Suprapubic skin (tissue), 4 donors: ENCODE measurements at regions not wholly inside any gene's neighbourhood (a gene's known extent, or its start where the extent isn't known, plus 50 kb on each side); places are given as distances from the start of the nearest gene placed in this dataset.

ENCODE experiments used
- DNase-seq, 2 donors: peaks; one replicate each; pipeline ENCODE4 v3.0.0-alpha.2; 2019; ENCODE audit warnings: low spot score in 2 of 2
- H3K27ac ChIP-seq: fragments of 200-600 bp; sonication (generic); one replicate; pipeline ENCODE4 v1.5.1; 2019
- H3K27me3 ChIP-seq: fragments of 200-600 bp; sonication (generic); one replicate; pipeline ENCODE4 v1.5.1; 2019
- H3K36me3 ChIP-seq: fragments of 200-600 bp; sonication (generic); one replicate; pipeline ENCODE4 v1.5.1; 2019
- H3K4me1 ChIP-seq: fragments of 200-600 bp; sonication (generic); one replicate; pipeline ENCODE4 v1.5.1; 2019
- H3K4me3 ChIP-seq: fragments of 200-600 bp; sonication (generic); one replicate; pipeline ENCODE4 v1.5.1; 2019; ENCODE audit warnings: mild to moderate bottlenecking
- H3K9me3 ChIP-seq: fragments of 200-600 bp; sonication (generic); one replicate; pipeline ENCODE4 v1.5.1; 2019
- CTCF ChIP-seq, 2 donors: fragments of 200-600 bp in 1 of 2; fragments of 450-650 bp in 1 of 2; sonication (generic) in 1 of 2; IDR thresholded peaks; one replicate each; pipeline ENCODE4 v1.5.1; 2016 to 2019; ENCODE audit warnings: antibody characterized with exemption in 2 of 2, mild to moderate bottlenecking in 1 of 2, moderate library complexity in 1 of 2
- EP300 ChIP-seq: sonication (generic); formaldehyde crosslinking; IDR thresholded peaks from one replicate; pipeline ENCODE4 v1.6.1; 2017; ENCODE audit warnings: antibody characterized with exemption
- POLR2A ChIP-seq, 2 donors: fragments of 450-650 bp; IDR thresholded peaks; one replicate each; pipeline ENCODE4 v1.6.1; 2017; ENCODE audit warnings: antibody characterized with exemption in 2 of 2, mild to moderate bottlenecking in 2 of 2, moderate library complexity in 2 of 2
- POLR2AphosphoS5 ChIP-seq, 3 donors: sonication (generic); formaldehyde crosslinking; IDR thresholded peaks; one replicate each; pipeline ENCODE4 v1.6.1; 2017; ENCODE audit warnings: antibody characterized with exemption in 3 of 3
- WGBS: methylation state at CpG from one replicate; pipeline ENCODE4 v1.1.5; 2018; 5-methylcytosine and 5-hydroxymethylcytosine counted together

GRCh38 chr2:106664669-106665068, 177.5 kb downstream of the CD8B2 start:
- Histone ChIP-seq H3K4me3 (no peak overlapping the region), H3K9me3 (peaks cover 5% of the 10 kb centered on the region), H3K4me1 (no peaks in the 10 kb centered on the region), H3K36me3 (no peaks in the 10 kb centered on the region), H3K27ac (no peak overlapping the region), H3K27me3 (no peaks in the 10 kb centered on the region)
- 81% methylated on average over 3 of the region's 3 CpGs for WGBS
- DNase-seq, result no peak
- TF ChIP-seq CTCF (IDR thresholded peaks at IDR 0.05), result no peak
- TF ChIP-seq POLR2A (IDR thresholded peaks at IDR 0.05), result no peak
- no peak for TF ChIP-seq POLR2AphosphoS5 (IDR thresholded peaks at IDR 0.05)
- TF ChIP-seq EP300, result no peak

DNA sequence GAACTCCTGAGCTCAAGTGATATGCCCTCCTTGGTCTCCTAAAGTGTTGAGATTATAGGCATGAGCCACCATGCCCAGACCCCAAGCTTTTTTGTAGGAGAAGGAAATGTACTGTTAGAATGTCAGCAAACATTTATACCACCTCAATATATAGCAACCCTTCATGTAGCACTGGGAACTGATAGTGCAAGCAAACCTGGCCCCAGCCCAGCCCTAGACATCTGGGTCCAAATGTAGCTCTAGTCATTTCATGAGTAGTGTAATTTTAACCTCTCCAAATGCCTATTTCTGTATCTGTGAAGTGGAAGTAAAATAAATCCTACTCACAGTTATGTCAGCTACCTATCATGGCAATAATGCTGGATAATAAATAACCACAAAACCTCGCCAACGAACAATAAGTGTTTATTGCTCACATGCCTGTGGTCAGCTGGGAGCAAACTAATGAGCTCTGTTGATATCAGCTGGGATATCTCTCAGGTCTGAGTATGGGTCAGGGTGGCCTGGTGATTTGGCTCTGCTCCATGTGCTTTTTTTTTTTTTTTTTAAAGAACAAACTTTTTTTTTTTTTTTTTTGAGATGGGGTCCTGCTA, 180.4 kb downstream of the CD8B2 start:
- no peaks in the 10 kb centered on the region for H3K4me1 ChIP-seq
- DNase-seq, result no peak
- H3K9me3 ChIP-seq, result peaks cover 5% of the 10 kb centered on the region
- no peak for TF ChIP-seq POLR2AphosphoS5 (IDR thresholded peaks at IDR 0.05)
- TF ChIP-seq CTCF (IDR thresholded peaks at IDR 0.05), result no peak
- no peaks in the 10 kb centered on the region for H3K36me3 ChIP-seq
- 96% methylated on average over 2 of the region's 2 CpGs for WGBS
- no peaks in the 10 kb centered on the region for H3K27me3 ChIP-seq
- no peak overlapping the region for H3K27ac ChIP-seq
- H3K4me3 ChIP-seq, result no peak overlapping the region

DNA sequence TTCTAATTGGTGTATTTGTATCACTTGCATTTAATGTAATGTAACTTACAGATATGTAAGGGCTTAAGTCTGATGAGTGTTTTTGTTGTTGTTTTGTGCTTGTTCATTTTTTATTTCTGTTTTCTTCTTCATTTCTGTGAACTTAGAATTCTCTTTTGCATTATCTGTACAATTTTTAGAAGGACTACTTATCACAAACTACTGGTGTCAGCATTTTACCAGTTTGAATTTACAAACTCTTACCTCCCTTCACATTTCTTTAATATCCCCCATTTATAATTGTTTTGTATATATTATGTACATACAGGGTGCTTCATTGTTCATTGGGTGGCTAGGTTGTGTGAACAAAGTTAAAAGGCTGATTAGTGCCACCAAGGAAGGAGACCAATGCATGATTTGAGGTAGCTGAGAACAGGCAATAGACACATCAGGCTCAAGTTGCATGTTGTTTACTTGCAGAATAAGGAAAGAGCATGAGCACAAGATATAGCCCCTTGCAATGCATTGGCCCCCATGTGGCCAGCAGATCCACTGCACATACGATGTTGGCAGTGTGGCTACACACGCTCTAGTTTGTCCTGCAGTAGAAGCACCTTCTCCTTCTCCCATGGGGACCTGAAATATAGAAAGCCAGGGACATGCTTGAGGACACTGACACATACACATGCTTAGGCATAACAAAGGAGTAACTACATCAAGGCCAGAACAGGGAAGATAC, 198.2 kb downstream of the CD8B2 start:
- no peaks in the 10 kb centered on the region for H3K4me1 ChIP-seq
- H3K27ac ChIP-seq, result no peak overlapping the region
- H3K27me3 ChIP-seq, result no peaks in the 10 kb centered on the region
- H3K9me3 ChIP-seq, result peaks cover 5% of the 10 kb centered on the region
- H3K36me3 ChIP-seq, result no peaks in the 10 kb centered on the region
- 95% methylated on average over 2 of the region's 2 CpGs for WGBS
- no peak overlapping the region for H3K4me3 ChIP-seq
- DNase-seq, result no peak
- no peak for TF ChIP-seq POLR2AphosphoS5 (IDR thresholded peaks at IDR 0.05)
- no peak for TF ChIP-seq EP300
- no peak for TF ChIP-seq POLR2A (IDR thresholded peaks at IDR 0.05)
- TF ChIP-seq CTCF (IDR thresholded peaks at IDR 0.05), result no peak

DNA sequence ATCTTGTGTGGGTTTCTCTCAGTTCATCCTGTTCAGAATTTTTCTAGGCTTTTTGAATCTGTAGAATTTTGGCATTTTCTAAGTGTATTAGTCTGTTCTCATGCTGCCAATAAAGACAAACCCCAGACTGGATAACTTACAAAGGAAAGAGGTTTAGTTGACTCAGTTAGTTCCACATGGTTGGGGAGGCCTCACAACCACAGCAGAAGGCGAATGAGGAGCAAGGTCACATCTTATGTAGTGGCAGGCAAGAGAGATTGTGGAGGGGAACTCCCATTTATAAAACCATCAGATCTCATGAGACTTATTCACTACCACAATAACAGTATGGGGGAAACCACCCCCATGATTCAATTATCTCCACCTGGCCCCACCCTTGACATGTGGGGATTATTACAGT, 199.2 kb downstream of the ST6GAL2 start:
- H3K36me3 ChIP-seq, result no peaks in the 10 kb centered on the region
- WGBS, result 82% methylated on average over 1 of the region's 1 CpG
- DNase-seq, result no peak
- no peak overlapping the region for H3K27ac ChIP-seq
- no peak overlapping the region for H3K4me3 ChIP-seq
- H3K4me1 ChIP-seq, result no peaks in the 10 kb centered on the region
- H3K9me3 ChIP-seq, result peaks cover 5% of the 10 kb centered on the region
- H3K27me3 ChIP-seq, result no peaks in the 10 kb centered on the region
- TF ChIP-seq EP300 (no peak), POLR2AphosphoS5 (IDR thresholded peaks at IDR 0.05) (no peak), CTCF (IDR thresholded peaks at IDR 0.05) (no peak), POLR2A (IDR thresholded peaks at IDR 0.05) (no peak)

DNA sequence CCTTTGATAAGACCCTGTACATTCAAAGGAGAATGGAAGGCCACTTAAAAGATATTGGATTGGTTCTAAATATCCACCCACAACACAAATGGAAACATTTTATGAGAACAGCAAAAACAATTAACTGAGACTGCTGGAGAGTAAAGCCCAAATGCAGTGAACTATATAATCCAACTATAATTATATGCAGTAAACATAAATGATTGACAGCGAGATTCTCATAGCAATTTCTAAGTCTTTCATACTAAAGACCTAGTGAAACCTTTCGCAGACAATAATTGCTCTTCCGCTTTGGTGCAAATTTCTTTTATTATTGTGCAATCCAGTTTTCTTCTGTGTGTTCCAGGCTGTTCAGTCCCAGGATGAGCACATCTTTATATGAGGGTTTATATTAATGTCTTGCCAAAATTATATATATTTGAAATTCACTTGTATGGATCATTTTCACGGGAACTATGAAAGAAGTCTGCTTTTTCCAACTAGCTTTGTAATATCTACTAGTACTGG, 190.9 kb downstream of the ST6GAL2 start:
- no peak overlapping the region for H3K4me3 ChIP-seq
- no peaks in the 10 kb centered on the region for H3K4me1 ChIP-seq
- no peaks in the 10 kb centered on the region for H3K27me3 ChIP-seq
- TF ChIP-seq POLR2A (IDR thresholded peaks at IDR 0.05) (no peak), CTCF (IDR thresholded peaks at IDR 0.05) (no peak), EP300 (no peak), POLR2AphosphoS5 (IDR thresholded peaks at IDR 0.05) (no peak)
- H3K9me3 ChIP-seq, result no peaks in the 10 kb centered on the region
- no peak overlapping the region for H3K27ac ChIP-seq
- H3K36me3 ChIP-seq, result no peaks in the 10 kb centered on the region
- DNase-seq, result no peak
- 91% methylated on average over 4 of the region's 4 CpGs for WGBS
